ENCODE measurements at regions not wholly inside any gene's neighbourhood (a gene's known extent, or its start where the extent isn't known, plus 50 kb on each side); places are given as distances from the start of the nearest gene placed in this dataset.

DNA sequence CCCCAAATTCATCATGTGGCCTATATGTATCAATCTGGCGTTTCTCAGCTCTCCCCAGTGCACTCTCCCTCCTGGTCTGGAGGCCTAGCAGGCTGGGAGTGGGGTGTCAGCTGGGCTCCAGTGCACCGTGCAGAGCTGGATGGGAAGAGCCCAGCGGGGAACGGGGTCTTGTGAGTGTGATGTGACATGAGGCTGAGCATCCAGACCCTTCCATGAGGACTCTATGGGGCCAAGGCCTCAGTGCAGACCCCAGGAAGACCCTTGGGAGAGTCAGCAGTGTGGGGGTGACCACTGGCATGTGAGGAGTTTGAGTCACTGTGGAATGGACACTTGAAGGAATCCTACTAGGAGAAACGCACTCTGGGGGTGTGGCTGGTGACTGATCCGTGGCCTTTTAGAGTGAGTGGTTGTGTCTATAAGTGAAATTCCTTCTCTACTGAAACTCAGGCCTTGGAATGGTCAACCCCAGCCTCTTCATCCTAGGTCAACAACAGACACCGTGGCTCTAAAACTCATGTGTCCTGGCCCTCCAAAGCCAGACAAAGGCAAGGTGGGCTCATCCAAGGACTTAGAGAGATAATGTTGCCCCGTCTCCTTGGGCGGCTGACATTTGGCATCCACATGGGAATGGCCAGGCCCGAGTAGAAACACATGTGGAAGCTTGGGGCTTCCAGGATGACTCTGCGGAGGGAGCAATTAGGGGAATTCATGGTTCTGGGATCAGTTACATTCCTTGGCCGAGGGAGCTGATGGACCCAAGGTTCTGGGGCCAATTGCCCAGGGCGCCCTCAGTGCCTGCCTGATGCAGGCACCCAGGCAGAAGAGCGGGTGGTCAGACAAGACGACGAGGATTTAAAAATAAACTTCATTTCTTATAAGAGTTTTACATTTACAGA, 156.0 kb upstream of the TWIST2 start:
- no peak for DNase-seq (ENCODE audit: low read depth)
- TF ChIP-seq, protein P1, sequence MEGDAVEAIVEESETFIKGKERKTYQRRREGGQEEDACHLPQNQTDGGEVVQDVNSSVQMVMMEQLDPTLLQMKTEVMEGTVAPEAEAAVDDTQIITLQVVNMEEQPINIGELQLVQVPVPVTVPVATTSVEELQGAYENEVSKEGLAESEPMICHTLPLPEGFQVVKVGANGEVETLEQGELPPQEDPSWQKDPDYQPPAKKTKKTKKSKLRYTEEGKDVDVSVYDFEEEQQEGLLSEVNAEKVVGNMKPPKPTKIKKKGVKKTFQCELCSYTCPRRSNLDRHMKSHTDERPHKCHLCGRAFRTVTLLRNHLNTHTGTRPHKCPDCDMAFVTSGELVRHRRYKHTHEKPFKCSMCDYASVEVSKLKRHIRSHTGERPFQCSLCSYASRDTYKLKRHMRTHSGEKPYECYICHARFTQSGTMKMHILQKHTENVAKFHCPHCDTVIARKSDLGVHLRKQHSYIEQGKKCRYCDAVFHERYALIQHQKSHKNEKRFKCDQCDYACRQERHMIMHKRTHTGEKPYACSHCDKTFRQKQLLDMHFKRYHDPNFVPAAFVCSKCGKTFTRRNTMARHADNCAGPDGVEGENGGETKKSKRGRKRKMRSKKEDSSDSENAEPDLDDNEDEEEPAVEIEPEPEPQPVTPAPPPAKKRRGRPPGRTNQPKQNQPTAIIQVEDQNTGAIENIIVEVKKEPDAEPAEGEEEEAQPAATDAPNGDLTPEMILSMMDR (IDR thresholded peaks at IDR 0.05; ENCODE audit: insufficient read depth, low read depth, low read length): no peak
- no peak overlapping the region for H3K4me3 ChIP-seq (ENCODE audit: low read depth, low read length)

DNA sequence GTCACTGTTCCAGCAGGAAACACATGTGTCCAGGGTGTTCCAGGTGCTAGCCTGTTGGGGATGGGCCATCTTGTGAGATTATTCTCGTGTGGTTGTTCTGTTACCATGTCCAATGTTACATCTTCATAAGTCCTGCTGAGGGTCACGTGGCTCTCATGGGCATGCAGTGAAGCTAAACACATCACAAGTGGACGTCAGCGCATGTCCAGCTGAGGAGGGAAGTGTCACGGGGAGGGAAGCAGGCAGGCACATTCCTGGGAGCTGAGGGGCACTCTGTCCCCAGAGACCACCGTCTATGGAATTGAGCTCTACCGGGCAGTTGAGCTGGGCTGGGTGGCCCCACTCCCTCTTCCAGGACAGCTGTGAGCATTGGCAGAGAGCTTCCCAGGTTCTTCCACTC, 155.3 kb upstream of the TWIST2 start:
- TF ChIP-seq, protein P1 (IDR thresholded peaks at IDR 0.05; ENCODE audit: insufficient read depth, low read depth, low read length): no peak
- DNase-seq (ENCODE audit: low read depth): no peak
- no peak overlapping the region for H3K4me3 ChIP-seq (ENCODE audit: low read depth, low read length)

DNA sequence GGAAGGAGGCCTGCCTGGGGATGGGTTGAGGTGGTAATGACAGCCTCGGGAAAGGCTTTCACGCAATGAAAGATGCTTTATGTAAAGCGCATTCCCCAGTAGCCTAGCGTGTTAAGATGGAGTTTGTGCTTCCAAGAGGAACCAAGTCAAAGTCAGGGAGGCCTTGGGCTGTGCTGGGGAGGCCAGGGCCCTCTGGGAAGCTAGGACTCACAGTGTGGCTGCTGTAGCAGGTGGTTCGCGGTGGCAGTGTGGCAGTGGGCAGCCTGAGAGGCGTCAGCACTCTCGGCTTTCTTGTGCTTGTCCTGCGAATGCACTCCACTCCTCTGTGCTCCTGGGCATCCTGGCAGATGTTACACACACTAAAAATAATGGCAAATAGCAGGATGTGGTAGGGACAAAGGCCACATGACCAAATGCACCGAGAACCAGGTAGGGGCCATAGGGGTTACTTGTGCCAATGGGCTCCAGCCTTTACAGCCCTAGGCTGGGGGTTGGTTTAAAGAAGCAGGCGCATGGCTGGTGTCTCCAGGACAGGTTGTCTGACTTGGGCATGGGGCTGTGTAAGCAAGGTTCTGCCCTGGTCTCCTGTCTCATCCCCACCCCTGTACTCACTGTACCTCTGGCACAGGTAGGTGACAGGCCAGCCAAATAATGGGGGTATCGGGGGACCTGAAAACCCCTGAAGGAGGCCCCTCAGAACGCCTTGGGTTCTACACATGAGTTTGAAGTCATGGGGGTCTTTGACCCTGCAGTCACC, 154.4 kb upstream of the TWIST2 start:
- DNase-seq (ENCODE audit: low read depth): no peak
- H3K4me3 ChIP-seq (ENCODE audit: low read depth, low read length): no peak overlapping the region
- TF ChIP-seq, protein P1 (IDR thresholded peaks at IDR 0.05; ENCODE audit: insufficient read depth, low read depth, low read length): no peak

DNA sequence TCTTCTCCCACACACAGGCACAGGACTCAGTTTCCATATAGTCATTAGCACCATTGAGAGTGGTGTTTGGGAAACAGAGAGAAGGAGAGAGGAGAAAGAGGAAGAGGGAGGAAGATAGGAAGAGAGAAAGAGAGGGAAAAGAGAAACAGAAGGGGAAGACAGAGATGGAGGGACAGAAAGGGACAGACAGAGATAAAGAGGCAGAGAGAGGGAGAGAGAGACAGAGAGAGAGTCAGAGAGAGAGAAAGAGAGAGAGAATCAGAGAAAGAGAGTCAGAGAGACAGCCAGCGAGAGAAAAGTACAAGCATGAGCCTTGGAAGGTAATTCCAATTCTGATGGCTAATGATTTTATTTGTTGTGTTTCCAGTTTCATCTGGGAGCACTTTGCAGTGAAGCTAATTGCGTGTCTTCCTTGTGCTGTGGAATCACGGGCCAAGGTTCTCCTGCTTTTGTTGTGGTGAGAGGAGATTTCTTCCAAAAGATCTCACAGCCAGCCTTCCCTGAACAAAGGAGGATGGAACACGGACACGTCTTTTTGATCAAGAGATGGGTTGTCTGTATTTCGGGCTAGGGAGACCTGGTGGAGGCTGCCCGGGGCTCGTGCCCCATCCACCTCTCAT, 153.6 kb upstream of the TWIST2 start:
- TF ChIP-seq, protein P1 (IDR thresholded peaks at IDR 0.05; ENCODE audit: insufficient read depth, low read depth, low read length): no peak
- no peak for DNase-seq (ENCODE audit: low read depth)
- H3K4me3 ChIP-seq (ENCODE audit: low read depth, low read length): no peak overlapping the region

DNA sequence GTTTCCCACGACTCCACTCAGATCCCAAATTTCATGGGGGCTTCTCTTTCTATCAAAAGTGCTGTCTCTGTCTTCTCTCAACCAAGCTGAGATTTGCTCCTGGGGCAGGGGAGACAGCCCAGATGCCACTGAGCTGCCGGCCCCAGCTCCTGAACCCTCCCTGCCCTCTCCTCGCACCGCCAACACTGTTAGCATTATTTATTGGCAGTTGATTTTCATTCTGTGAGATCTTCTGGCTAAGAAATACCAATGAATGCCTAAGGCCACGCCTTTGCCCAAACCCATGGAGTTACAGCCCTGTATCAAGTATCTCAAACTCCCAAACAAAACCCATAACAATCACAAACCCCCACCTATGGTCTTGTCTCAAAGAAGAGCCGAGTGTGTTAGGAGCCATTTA, 153.0 kb upstream of the TWIST2 start:
- TF ChIP-seq, protein P1 (IDR thresholded peaks at IDR 0.05; ENCODE audit: insufficient read depth, low read depth, low read length): no peak

DNA sequence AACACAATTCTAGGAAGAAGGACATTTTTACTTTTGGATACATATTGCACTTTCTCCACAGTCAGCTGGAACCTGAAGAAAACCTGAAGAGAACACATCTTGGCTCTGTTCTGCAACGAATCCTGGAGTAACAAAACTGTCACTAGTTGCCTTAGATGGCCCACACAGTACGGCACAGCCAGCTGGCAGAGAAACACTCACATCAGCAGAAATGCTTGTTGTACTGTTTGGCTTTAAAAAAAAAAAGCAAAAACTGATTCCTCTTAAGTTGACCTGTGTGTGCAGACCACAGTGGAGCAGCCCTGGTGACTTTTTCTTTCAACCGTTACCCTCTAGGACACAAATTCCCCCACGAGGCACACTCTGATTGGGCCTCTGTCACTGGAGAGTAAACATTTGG, 152.3 kb upstream of the TWIST2 start:
- DNase-seq (ENCODE audit: low read depth): no peak
- TF ChIP-seq, protein P1 (IDR thresholded peaks at IDR 0.05; ENCODE audit: insufficient read depth, low read depth, low read length): no peak
- no peak overlapping the region for H3K4me3 ChIP-seq (ENCODE audit: low read depth, low read length)

More for the DNA sequence above, 153.0 kb upstream of the TWIST2 start:
- DNase-seq (ENCODE audit: low read depth): no peak
- no peak overlapping the region for H3K4me3 ChIP-seq (ENCODE audit: low read depth, low read length)

All from fibroblast of villous mesenchyme (primary cell).